Endothelial cell of umbilical vein (primary cell): ENCODE measurements at regions not wholly inside any gene's neighbourhood (a gene's known extent, or its start where the extent isn't known, plus 50 kb on each side); places are given as distances from the start of the nearest gene placed in this dataset.

ENCODE experiments used
- BruUV-seq: library from RNA; stranded (reverse); fragments of 400-500 nt; replicated peaks from 2 replicates; lab custom pipeline; 2021; lab: Mats Ljungman, UMichigan
- CTCF ChIA-PET: fragments of 300-600, 350-600 bp; sonication (Branson Sonifier 250); formaldehyde crosslinking; loops from one replicate; lab custom pipeline; 2021; ENCODE audit warnings: antibody characterized with exemption, inconsistent platforms; lab: Charles Lee
- POLR2A ChIA-PET: fragments of 300-600, 350-600 bp; sonication (Branson Sonifier 250); formaldehyde crosslinking; loops from one replicate; lab custom pipeline; 2021; ENCODE audit warnings: antibody characterized with exemption, inconsistent platforms; lab: Charles Lee
- DNase-seq: peaks from one replicate; pipeline ENCODE4 v3.0.0-alpha.2; 2011; ENCODE audit warnings: low read depth, low spot score
- FAIRE-seq: peaks from 2 replicates; lab custom pipeline; 2011; peaks lifted over from hg19 to GRCh38; lab: Jason Lieb, UNC
- H2AFZ ChIP-seq: 2 replicates; pipeline ENCODE4 v1.6.0; 2012; ENCODE audit warnings: low read depth, low read length, control low read depth, inconsistent platforms
- H3K27ac ChIP-seq: 2 replicates; pipeline ENCODE4 v1.5.1; 2011; ENCODE audit warnings: low read depth, mild to moderate bottlenecking, control low read depth, low read length, moderate library complexity; ENCODE audit not compliant: insufficient read depth
- H3K27me3 ChIP-seq, 2 experiments: 2 replicates each; pipeline versions ENCODE4 v1.6.0 to v1.6.1; 2011; ENCODE audit warnings: low read length in 2 of 2, mixed read lengths in 1 of 2; ENCODE audit not compliant: control insufficient read depth in 2 of 2, insufficient read depth in 2 of 2
- H3K36me3 ChIP-seq, 2 experiments: 2 replicates in 1 of 2; 3 replicates in 1 of 2; pipeline ENCODE4 v1.5.1; 2011; ENCODE audit warnings: low read length in 2 of 2, mild to moderate bottlenecking in 1 of 2, moderate library complexity in 1 of 2; ENCODE audit not compliant: control insufficient read depth in 2 of 2, insufficient read depth in 2 of 2; ENCODE audit errors: extremely low read depth in 1 of 2
- H3K4me1 ChIP-seq: 3 replicates; pipeline ENCODE4 v1.5.1; 2011; ENCODE audit warnings: mild to moderate bottlenecking, low read length; ENCODE audit not compliant: control insufficient read depth, insufficient read depth; ENCODE audit errors: extremely low read depth
- H3K4me2 ChIP-seq: 2 replicates; pipeline ENCODE4 v1.6.1; 2011; ENCODE audit warnings: low read length, control low read depth, mixed read lengths; ENCODE audit not compliant: insufficient read depth
- H3K4me3 ChIP-seq, 3 experiments: fragments of 200-600 bp in 1 of 3; sonication (generic), shearing (Covaris generic) in 1 of 3; replicated peaks in 1 of 3; 2 replicates each; pipeline ENCODE4 v1.5.1; 2011 to 2016; ENCODE audit warnings: control low read depth in 3 of 3, low read length in 3 of 3, mild to moderate bottlenecking in 2 of 3, inconsistent platforms in 1 of 3, low read depth in 1 of 3, moderate library complexity in 1 of 3; ENCODE audit not compliant: insufficient read depth in 1 of 3
- H3K79me2 ChIP-seq: 2 replicates; pipeline ENCODE4 v1.6.0; 2012; ENCODE audit warnings: low read length, inconsistent platforms; ENCODE audit not compliant: control insufficient read depth, insufficient read depth
- H3K9ac ChIP-seq: replicated peaks from 2 replicates; pipeline ENCODE3; 2011; ENCODE audit warnings: low read length, control low read depth; ENCODE audit not compliant: insufficient read depth; ENCODE audit errors: extremely low read depth
- H3K9me1 ChIP-seq: replicated peaks from 3 replicates; pipeline ENCODE4 v1.6.0; 2011; ENCODE audit warnings: mild to moderate bottlenecking, low read length; ENCODE audit not compliant: control insufficient read depth, insufficient read depth; ENCODE audit errors: extremely low read depth
- H3K9me3 ChIP-seq: replicated peaks from 2 replicates; pipeline ENCODE4 v1.5.1; 2012; ENCODE audit warnings: low read length, inconsistent platforms; ENCODE audit not compliant: control insufficient read depth, insufficient read depth
- H4K20me1 ChIP-seq: replicated peaks from 2 replicates; pipeline ENCODE3; 2011; ENCODE audit warnings: mild to moderate bottlenecking, low read length; ENCODE audit not compliant: control insufficient read depth, insufficient read depth; ENCODE audit errors: extremely low read depth
- EZH2 ChIP-seq: IDR thresholded peaks from 2 replicates; pipeline ENCODE4 v1.6.1; 2012; ENCODE audit warnings: borderline replicate concordance, low read depth, mild to moderate bottlenecking, moderate library complexity, low read length, inconsistent platforms; ENCODE audit not compliant: severe bottlenecking
- FOS ChIP-seq: IDR thresholded peaks from 2 replicates; pipeline ENCODE4 v1.6.1; 2011; ENCODE audit warnings: mild to moderate bottlenecking, low read length, moderate library complexity, borderline replicate concordance; ENCODE audit not compliant: insufficient read depth
- GATA2 ChIP-seq: IDR thresholded peaks from 2 replicates; pipeline ENCODE4 v1.7.0; 2011; ENCODE audit warnings: low read depth, mild to moderate bottlenecking, moderate library complexity, mixed read lengths, low read length; ENCODE audit not compliant: insufficient read length, insufficient read depth
- JUN ChIP-seq: IDR thresholded peaks from 2 replicates; pipeline ENCODE4 v1.6.1; 2011; ENCODE audit warnings: borderline replicate concordance, low read depth; ENCODE audit not compliant: insufficient read length, insufficient read depth
- MYC ChIP-seq: IDR thresholded peaks from one replicate; pipeline ENCODE4 v1.6.1; 2011; ENCODE audit warnings: mild to moderate bottlenecking, low read depth, low read length
- POLR2A ChIP-seq: IDR thresholded peaks from 2 replicates; pipeline ENCODE4 v1.6.1; 2012; ENCODE audit warnings: low read depth, mild to moderate bottlenecking, control low read depth, low read length
- POLR2AphosphoS5 ChIP-seq: IDR thresholded peaks from 2 replicates; pipeline ENCODE4 v1.6.1; 2012; ENCODE audit warnings: low read depth, mild to moderate bottlenecking, control low read depth, low read length, moderate library complexity; ENCODE audit not compliant: insufficient read depth
- dilution Hi-C: fragments of 300-500 bp; cut with MboI; formaldehyde crosslinking; loops from one replicate; pipeline ENCODE4 v1.15.0; 2019; ENCODE audit warnings: low sequenced_read_pairs; ENCODE audit not compliant: extremely low pct_ligation_motif_present
- intact Hi-C: fragments of 100-400 bp; cut with micrococcal nuclease; formaldehyde crosslinking; loops from one replicate; pipeline ENCODE4 v1.10.0; 2022
- TF ChIP-seq, protein P1 (sequence below), 2 donors: IDR thresholded peaks; 1 replicate in 1 of 2; 2 replicates in 1 of 2; pipeline ENCODE4 v1.5.1; 2011; ENCODE audit warnings: low read length in 2 of 2, mild to moderate bottlenecking in 2 of 2, moderate library complexity in 2 of 2, control low read depth in 1 of 2, inconsistent platforms in 1 of 2, low read depth in 1 of 2; ENCODE audit not compliant: insufficient read depth in 1 of 2; ENCODE audit errors: extremely low read depth in 1 of 2
- TF ChIP-seq, protein P2 (sequence below): IDR thresholded peaks from 2 replicates; pipeline ENCODE4 v1.6.1; 2011; ENCODE audit not compliant: insufficient read depth, insufficient read length

DNA sequence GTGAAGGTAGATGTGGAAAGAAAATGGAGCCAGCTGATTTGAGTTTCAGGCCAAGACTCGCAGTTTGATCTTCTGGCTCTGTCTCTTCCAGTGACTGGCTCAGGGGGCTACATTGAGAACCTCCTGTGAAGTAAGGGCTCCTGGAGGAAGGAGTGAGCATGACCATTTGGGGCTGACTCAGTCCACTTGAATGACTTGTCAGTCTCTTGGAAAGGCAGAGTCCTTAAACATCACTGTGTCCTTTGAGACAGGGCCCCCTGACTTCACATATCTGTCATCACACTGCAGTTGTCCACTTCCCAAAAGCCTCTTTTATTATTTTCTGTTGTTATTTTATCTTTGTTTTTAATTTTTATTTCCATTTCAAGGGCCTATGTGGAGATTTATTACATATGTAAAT, 204.6 kb upstream of the APCDD1 start:
- ChIA-PET CTCF (no interaction called here), POLR2A (no interaction called here)
- dilution Hi-C loops (no loop called here), intact Hi-C loops (no loop called here)
- FAIRE-seq (no peak), DNase-seq (no peak)
- H3K9ac ChIP-seq: no peak overlapping the region
- H4K20me1 ChIP-seq: no peaks in the 10 kb centered on the region
- H3K4me3 ChIP-seq: no peak overlapping the region
- H3K27ac ChIP-seq: no peak overlapping the region
- peaks cover 3 to 13% of the 10 kb centered on the region in 2 experiments for H3K27me3 ChIP-seq
- no TSS peak for BruUV-seq
- H3K9me3 ChIP-seq: no peaks in the 10 kb centered on the region
- no peaks in the 10 kb centered on the region for H3K4me1 ChIP-seq
- no peaks in the 10 kb centered on the region for H3K9me1 ChIP-seq
- no peaks in the 10 kb centered on the region for H3K36me3 ChIP-seq
- no peak overlapping the region for H3K4me2 ChIP-seq
- no peak overlapping the region for H2AFZ ChIP-seq
- H3K79me2 ChIP-seq: no peaks in the 10 kb centered on the region
- TF ChIP-seq EZH2 (no peak), FOS (no peak), MYC (no peak)
- TF ChIP-seq, protein P1, sequence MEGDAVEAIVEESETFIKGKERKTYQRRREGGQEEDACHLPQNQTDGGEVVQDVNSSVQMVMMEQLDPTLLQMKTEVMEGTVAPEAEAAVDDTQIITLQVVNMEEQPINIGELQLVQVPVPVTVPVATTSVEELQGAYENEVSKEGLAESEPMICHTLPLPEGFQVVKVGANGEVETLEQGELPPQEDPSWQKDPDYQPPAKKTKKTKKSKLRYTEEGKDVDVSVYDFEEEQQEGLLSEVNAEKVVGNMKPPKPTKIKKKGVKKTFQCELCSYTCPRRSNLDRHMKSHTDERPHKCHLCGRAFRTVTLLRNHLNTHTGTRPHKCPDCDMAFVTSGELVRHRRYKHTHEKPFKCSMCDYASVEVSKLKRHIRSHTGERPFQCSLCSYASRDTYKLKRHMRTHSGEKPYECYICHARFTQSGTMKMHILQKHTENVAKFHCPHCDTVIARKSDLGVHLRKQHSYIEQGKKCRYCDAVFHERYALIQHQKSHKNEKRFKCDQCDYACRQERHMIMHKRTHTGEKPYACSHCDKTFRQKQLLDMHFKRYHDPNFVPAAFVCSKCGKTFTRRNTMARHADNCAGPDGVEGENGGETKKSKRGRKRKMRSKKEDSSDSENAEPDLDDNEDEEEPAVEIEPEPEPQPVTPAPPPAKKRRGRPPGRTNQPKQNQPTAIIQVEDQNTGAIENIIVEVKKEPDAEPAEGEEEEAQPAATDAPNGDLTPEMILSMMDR (IDR thresholded peaks at IDR 0.05; ENCODE audit: extremely low read depth in 1 of 2, insufficient read depth in 1 of 2, low read depth in 1 of 2, low read length in 2 of 2): no peak

DNA sequence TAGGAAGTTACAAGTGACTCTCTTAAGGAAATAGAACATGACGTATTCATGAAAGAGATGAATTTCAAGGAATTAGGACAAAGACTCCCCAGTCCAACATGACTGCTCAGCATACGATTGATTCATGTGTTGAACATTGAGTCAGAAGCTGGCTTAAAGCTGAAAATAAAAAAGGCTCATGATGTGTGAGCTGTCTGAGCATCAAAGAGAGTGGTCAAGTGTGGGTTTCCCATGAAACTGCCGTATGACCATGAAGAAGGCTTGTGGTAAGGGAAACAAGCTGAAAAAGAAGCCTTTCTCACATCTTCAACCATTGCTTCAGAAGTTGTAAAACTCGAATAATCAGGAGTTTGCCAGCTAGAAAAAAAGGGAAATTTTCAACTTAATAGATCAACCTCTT, 201.9 kb upstream of the APCDD1 start:
- Histone ChIP-seq H3K9me3 (no peaks in the 10 kb centered on the region), H2AFZ (no peak overlapping the region), H3K36me3 (no peaks in the 10 kb centered on the region), H3K4me1 (no peaks in the 10 kb centered on the region), H3K4me2 (no peak overlapping the region), H3K27ac (no peak overlapping the region), H3K79me2 (no peaks in the 10 kb centered on the region), H3K27me3 (peaks cover 3 to 12% of the 10 kb centered on the region in 2 experiments), H4K20me1 (no peaks in the 10 kb centered on the region), H3K4me3 (no peak overlapping the region), H3K9ac (no peak overlapping the region), H3K9me1 (no peaks in the 10 kb centered on the region)
- DNase-seq: no peak
- TF ChIP-seq, protein P2, sequence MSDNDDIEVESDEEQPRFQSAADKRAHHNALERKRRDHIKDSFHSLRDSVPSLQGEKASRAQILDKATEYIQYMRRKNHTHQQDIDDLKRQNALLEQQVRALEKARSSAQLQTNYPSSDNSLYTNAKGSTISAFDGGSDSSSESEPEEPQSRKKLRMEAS: no peak
- TF ChIP-seq, protein P1 (IDR thresholded peaks at IDR 0.05; ENCODE audit: extremely low read depth in 1 of 2, insufficient read depth in 1 of 2, low read depth in 1 of 2, low read length in 2 of 2): no peak
- TF ChIP-seq MYC (no peak), EZH2 (no peak), POLR2A (no peak), POLR2AphosphoS5 (no peak), FOS (no peak), GATA2 (no peak), JUN (no peak)
- intact Hi-C loops (no loop called here), dilution Hi-C loops (no loop called here)
- no TSS peak for BruUV-seq
- POLR2A ChIA-PET: no interaction called here
- CTCF ChIA-PET: interaction anchor here (1.2 to 2.2 kb wide), 2 partner anchors 11 to 17 kb away, joined by 3 to 7 read pairs; no protein-coding TSS in a partner anchor
- FAIRE-seq: no peak
